HepG2 (cell line): ENCODE measurements at regions not wholly inside any gene's neighbourhood (a gene's known extent, or its start where the extent isn't known, plus 50 kb on each side); places are given as distances from the start of the nearest gene placed in this dataset.

ENCODE experiments used
- ATAC-seq: fragments of 200-7000 bp; cut with Tn5 transposase; 3 replicates; pipeline ENCODE4 v1.9.1; 2020; ENCODE audit warnings: mild to moderate bottlenecking, moderate library complexity
- BruUV-seq: library from RNA; stranded (reverse); fragments of 400-500 nt; replicated peaks from 2 replicates; lab custom pipeline; 2021; lab: Mats Ljungman, UMichigan
- CTCF ChIA-PET: fragments of 300-600 bp; formaldehyde crosslinking; extraction: SDS; loops from one replicate; lab custom pipeline; 2021; ENCODE audit warnings: low total read pairs, inconsistent platforms, low intra/inter-chr PET ratio; lab: Yijun Ruan, JAX
- POLR2A ChIA-PET: fragments of 350-600 bp; sonication (Branson Sonifier 250); formaldehyde crosslinking; loops from one replicate; lab custom pipeline; 2020; ENCODE audit warnings: antibody characterized with exemption, inconsistent platforms; lab: Yijun Ruan, JAX
- DNase-seq: peaks from one replicate; pipeline ENCODE4 v3.0.0-alpha.2; 2015; ENCODE audit warnings: low spot score
- FAIRE-seq: peaks from 3 replicates; lab custom pipeline; 2011; peaks lifted over from hg19 to GRCh38; lab: Jason Lieb, UNC
- H2AFZ ChIP-seq: one replicate; pipeline ENCODE4 v1.6.1; 2011; ENCODE audit warnings: low read length, inconsistent platforms
- H3K27ac ChIP-seq: fragments of 300-600 bp; 3 replicates; pipeline ENCODE4 v1.8.0; 2011; ENCODE audit warnings: mixed run types, mild to moderate bottlenecking, mixed read lengths, low read length, inconsistent platforms; ENCODE audit not compliant: insufficient read depth; ENCODE audit errors: extremely low read length
- H3K27me3 ChIP-seq, 2 experiments: fragments of 200-600 bp in 1 of 2; 2 replicates in 1 of 2; 3 replicates in 1 of 2; pipeline versions ENCODE4 v1.6.0 to v1.8.0; 2011; ENCODE audit warnings: low read length in 2 of 2, mild to moderate bottlenecking in 2 of 2, moderate library complexity in 2 of 2, inconsistent platforms in 1 of 2; ENCODE audit not compliant: insufficient read depth in 2 of 2, control insufficient read depth in 1 of 2
- H3K36me3 ChIP-seq, 2 experiments: fragments of 200-600 bp in 1 of 2; replicated peaks in 1 of 2; 2 replicates in 1 of 2; 3 replicates in 1 of 2; pipeline versions ENCODE4 v1.5.1 to v1.8.0; 2011; ENCODE audit warnings: low read length in 2 of 2, inconsistent platforms in 1 of 2; ENCODE audit not compliant: insufficient read depth in 2 of 2, control insufficient read depth in 1 of 2
- H3K4me1 ChIP-seq: 2 replicates; pipeline ENCODE4 v1.5.1; 2012; ENCODE audit warnings: low read length, inconsistent platforms; ENCODE audit not compliant: insufficient read depth
- H3K4me2 ChIP-seq: 2 replicates; pipeline ENCODE4 v1.6.0; 2011; ENCODE audit warnings: low read depth, low read length, inconsistent platforms
- H3K4me3 ChIP-seq, 3 experiments: fragments of 200-600 bp in 1 of 3; sonication (generic), shearing (Covaris generic) in 1 of 3; replicated peaks in 1 of 3; 2 replicates each; pipeline ENCODE4 v1.5.1; 2011 to 2016; ENCODE audit warnings: low read length in 3 of 3, inconsistent platforms in 2 of 3, low read depth in 2 of 3, mild to moderate bottlenecking in 2 of 3, control low read depth in 1 of 3, mixed read lengths in 1 of 3; ENCODE audit not compliant: insufficient read depth in 1 of 3
- H3K79me2 ChIP-seq: one replicate; pipeline ENCODE4 v1.6.1; 2011; ENCODE audit warnings: low read length, inconsistent platforms; ENCODE audit not compliant: insufficient read depth
- H3K9ac ChIP-seq: 2 replicates; pipeline ENCODE4 v1.6.0; 2011; ENCODE audit warnings: mild to moderate bottlenecking, low read depth, low read length, inconsistent platforms; ENCODE audit not compliant: insufficient read depth
- H3K9me3 ChIP-seq: 2 replicates; pipeline ENCODE4 v1.5.1; 2012; ENCODE audit warnings: mild to moderate bottlenecking, low read length
- H4K20me1 ChIP-seq: 2 replicates; pipeline ENCODE4 v1.6.0; 2011; ENCODE audit warnings: inconsistent platforms, mild to moderate bottlenecking, low read length, moderate library complexity; ENCODE audit not compliant: insufficient read depth
- NR3C1 ChIP-seq: sonication (generic); formaldehyde crosslinking; IDR thresholded peaks from 2 replicates; pipeline ENCODE4 v1.4.0; 2020; ENCODE audit warnings: missing genetic modification reagents
- TMF1 ChIP-seq: sonication (generic); formaldehyde crosslinking; IDR thresholded peaks from 2 replicates; pipeline ENCODE4 v1.8.1; 2022; ENCODE audit warnings: low read depth, missing genetic modification reagents
- ZNF572 ChIP-seq: sonication (generic); formaldehyde crosslinking; IDR thresholded peaks from 2 replicates; pipeline ENCODE4 v1.5.1; 2020; ENCODE audit warnings: mild to moderate bottlenecking, missing genetic modification reagents
- ZNF639 ChIP-seq: conservative IDR thresholded peaks from 2 replicates; pipeline ENCODE4 v1.6.1; 2018; ENCODE audit warnings: missing genetic modification reagents
- ZNF782 ChIP-seq: sonication (generic); formaldehyde crosslinking; IDR thresholded peaks from 2 replicates; pipeline ENCODE4 v1.4.0; 2020; ENCODE audit warnings: missing genetic modification reagents, mild to moderate bottlenecking, borderline replicate concordance
- WGBS: methylation state at CpG from one replicate; pipeline ENCODE4 v1.1.6; 2017; ENCODE audit warnings: low lambda C conversion rate; 5-methylcytosine and 5-hydroxymethylcytosine counted together
- in situ Hi-C: cut with HindIII; loops from 2 replicates; pipeline ENCODE4 v1.10.0; 2017; ENCODE audit warnings: low pct_unique_long_range_greater_than_20kb; ENCODE audit not compliant: extremely low pct_ligation_motif_present
- intact Hi-C: fragments of 100-400 bp; cut with micrococcal nuclease; formaldehyde crosslinking; loops from one replicate; pipeline ENCODE4 v1.10.0; 2022; ENCODE audit not compliant: unreplicated experiment
- TF ChIP-seq, protein P1 (sequence below): sonication (generic); formaldehyde crosslinking; IDR thresholded peaks from 2 replicates; pipeline ENCODE4; 2020; ENCODE audit warnings: missing genetic modification reagents, mild to moderate bottlenecking, borderline replicate concordance
- TF ChIP-seq, protein P2 (sequence below): sonication (generic); formaldehyde crosslinking; IDR thresholded peaks from 2 replicates; pipeline ENCODE4 v1.4.0; 2020; ENCODE audit warnings: missing genetic modification reagents, mild to moderate bottlenecking, borderline replicate concordance
- TF ChIP-seq, protein P3 (sequence below): sonication (generic); formaldehyde crosslinking; IDR thresholded peaks from 2 replicates; pipeline ENCODE4 v1.4.0; 2020; ENCODE audit warnings: missing genetic modification reagents

DNA sequence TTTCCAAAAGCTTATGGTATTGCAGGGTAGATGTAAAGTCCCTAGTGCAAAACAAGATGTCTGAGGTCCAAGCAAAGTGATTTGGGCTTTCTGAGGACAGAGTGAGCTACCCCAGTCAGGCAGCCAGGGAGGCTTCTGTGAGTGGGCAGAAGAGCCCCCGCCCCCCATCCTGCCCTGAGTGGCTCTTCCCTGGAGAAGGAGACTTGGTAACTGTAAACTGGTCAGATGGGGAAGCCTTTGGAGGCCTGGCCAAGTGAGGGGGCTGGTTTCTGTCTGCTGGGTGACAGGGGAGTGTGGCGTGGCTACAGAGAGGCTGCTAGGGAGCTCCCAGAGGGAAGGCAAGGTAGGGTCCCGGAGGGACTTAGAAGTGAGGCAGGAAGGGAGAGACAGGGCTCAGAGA, 181.3 kb upstream of the HAAO start:
- ATAC-seq (no peak), DNase-seq (no peak), FAIRE-seq (no peak)
- Histone ChIP-seq H3K4me2 (no peak overlapping the region), H3K4me3 (no peak overlapping the region), H3K9ac (peak overlapping the region; percentile 69; the same call in 1 of the 2 replicates), H3K27ac (peak overlapping the region; percentile 93), H3K79me2 (no peaks in the 10 kb centered on the region), H3K9me3 (no peaks in the 10 kb centered on the region), H3K36me3 (no peaks in the 10 kb centered on the region), H4K20me1 (no peaks in the 10 kb centered on the region), H3K27me3 (no peaks in the 10 kb centered on the region), H2AFZ (no peak overlapping the region), H3K4me1 (peaks cover 99% of the 10 kb centered on the region)
- ChIA-PET CTCF (interaction anchor here (1.3 kb wide), 1 partner anchor 153 kb away, joined by 5 read pairs; no protein-coding TSS in a partner anchor), POLR2A (interaction anchor here (0.9 to 12.9 kb wide), 12 partner anchors 13 to 251 kb away, joined by 4 to 555 read pairs (median 15); partner anchors contain the start of gene ZFP36L2)
- no peak for TF ChIP-seq NR3C1 (CRISPR knock-in tag)
- no peak for TF ChIP-seq ZNF572 (CRISPR knock-in tag)
- TF ChIP-seq, protein P1, sequence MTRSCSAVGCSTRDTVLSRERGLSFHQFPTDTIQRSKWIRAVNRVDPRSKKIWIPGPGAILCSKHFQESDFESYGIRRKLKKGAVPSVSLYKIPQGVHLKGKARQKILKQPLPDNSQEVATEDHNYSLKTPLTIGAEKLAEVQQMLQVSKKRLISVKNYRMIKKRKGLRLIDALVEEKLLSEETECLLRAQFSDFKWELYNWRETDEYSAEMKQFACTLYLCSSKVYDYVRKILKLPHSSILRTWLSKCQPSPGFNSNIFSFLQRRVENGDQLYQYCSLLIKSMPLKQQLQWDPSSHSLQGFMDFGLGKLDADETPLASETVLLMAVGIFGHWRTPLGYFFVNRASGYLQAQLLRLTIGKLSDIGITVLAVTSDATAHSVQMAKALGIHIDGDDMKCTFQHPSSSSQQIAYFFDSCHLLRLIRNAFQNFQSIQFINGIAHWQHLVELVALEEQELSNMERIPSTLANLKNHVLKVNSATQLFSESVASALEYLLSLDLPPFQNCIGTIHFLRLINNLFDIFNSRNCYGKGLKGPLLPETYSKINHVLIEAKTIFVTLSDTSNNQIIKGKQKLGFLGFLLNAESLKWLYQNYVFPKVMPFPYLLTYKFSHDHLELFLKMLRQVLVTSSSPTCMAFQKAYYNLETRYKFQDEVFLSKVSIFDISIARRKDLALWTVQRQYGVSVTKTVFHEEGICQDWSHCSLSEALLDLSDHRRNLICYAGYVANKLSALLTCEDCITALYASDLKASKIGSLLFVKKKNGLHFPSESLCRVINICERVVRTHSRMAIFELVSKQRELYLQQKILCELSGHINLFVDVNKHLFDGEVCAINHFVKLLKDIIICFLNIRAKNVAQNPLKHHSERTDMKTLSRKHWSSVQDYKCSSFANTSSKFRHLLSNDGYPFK = 0 out of 2 replicates have a peak, but pooled peaks have one; percentile 5
- TF ChIP-seq ZNF782 = 0 out of 2 replicates have a peak, but pooled peaks have one; percentile 24
- TF ChIP-seq, protein P2, sequence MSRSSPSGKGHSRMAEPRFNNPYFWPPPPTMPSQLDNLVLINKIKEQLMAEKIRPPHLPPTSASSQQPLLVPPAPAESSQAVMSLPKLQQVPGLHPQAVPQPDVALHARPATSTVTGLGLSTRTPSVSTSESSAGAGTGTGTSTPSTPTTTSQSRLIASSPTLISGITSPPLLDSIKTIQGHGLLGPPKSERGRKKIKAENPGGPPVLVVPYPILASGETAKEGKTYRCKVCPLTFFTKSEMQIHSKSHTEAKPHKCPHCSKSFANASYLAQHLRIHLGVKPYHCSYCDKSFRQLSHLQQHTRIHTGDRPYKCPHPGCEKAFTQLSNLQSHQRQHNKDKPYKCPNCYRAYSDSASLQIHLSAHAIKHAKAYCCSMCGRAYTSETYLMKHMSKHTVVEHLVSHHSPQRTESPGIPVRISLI (CRISPR knock-in tag) = peak; percentile 62; the same call in 1 of the 2 replicates
- no peak for TF ChIP-seq TMF1 (CRISPR knock-in tag)
- TF ChIP-seq, protein P3, sequence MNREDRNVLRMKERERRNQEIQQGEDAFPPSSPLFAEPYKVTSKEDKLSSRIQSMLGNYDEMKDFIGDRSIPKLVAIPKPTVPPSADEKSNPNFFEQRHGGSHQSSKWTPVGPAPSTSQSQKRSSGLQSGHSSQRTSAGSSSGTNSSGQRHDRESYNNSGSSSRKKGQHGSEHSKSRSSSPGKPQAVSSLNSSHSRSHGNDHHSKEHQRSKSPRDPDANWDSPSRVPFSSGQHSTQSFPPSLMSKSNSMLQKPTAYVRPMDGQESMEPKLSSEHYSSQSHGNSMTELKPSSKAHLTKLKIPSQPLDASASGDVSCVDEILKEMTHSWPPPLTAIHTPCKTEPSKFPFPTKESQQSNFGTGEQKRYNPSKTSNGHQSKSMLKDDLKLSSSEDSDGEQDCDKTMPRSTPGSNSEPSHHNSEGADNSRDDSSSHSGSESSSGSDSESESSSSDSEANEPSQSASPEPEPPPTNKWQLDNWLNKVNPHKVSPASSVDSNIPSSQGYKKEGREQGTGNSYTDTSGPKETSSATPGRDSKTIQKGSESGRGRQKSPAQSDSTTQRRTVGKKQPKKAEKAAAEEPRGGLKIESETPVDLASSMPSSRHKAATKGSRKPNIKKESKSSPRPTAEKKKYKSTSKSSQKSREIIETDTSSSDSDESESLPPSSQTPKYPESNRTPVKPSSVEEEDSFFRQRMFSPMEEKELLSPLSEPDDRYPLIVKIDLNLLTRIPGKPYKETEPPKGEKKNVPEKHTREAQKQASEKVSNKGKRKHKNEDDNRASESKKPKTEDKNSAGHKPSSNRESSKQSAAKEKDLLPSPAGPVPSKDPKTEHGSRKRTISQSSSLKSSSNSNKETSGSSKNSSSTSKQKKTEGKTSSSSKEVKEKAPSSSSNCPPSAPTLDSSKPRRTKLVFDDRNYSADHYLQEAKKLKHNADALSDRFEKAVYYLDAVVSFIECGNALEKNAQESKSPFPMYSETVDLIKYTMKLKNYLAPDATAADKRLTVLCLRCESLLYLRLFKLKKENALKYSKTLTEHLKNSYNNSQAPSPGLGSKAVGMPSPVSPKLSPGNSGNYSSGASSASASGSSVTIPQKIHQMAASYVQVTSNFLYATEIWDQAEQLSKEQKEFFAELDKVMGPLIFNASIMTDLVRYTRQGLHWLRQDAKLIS (CRISPR knock-in tag) = no peak
- 0 out of 2 replicates have a peak, but pooled peaks have one; percentile 13 for TF ChIP-seq ZNF639 (CRISPR knock-in tag)
- WGBS = 94% methylated on average over 3 of the region's 3 CpGs
- in situ Hi-C loops = no loop called here
- BruUV-seq = no TSS peak
- intact Hi-C loops = loop anchor here (1.0 to 10.0 kb wide), 5 partner anchors 15 to 511 kb away; no protein-coding TSS in a partner anchor
